GM21528 (cell line): ENCODE measurements at regions not wholly inside any gene's neighbourhood (a gene's known extent, or its start where the extent isn't known, plus 50 kb on each side); places are given as distances from the start of the nearest gene placed in this dataset.

Experiments used
- ATAC-seq: cut with Tn5 transposase; IDR thresholded peaks from one replicate; pipeline ENCODE4 v1.9.1; 2021; ENCODE audit warnings: mild to moderate bottlenecking, moderate library complexity; ENCODE audit not compliant: unreplicated experiment, low FRiP score

DNA sequence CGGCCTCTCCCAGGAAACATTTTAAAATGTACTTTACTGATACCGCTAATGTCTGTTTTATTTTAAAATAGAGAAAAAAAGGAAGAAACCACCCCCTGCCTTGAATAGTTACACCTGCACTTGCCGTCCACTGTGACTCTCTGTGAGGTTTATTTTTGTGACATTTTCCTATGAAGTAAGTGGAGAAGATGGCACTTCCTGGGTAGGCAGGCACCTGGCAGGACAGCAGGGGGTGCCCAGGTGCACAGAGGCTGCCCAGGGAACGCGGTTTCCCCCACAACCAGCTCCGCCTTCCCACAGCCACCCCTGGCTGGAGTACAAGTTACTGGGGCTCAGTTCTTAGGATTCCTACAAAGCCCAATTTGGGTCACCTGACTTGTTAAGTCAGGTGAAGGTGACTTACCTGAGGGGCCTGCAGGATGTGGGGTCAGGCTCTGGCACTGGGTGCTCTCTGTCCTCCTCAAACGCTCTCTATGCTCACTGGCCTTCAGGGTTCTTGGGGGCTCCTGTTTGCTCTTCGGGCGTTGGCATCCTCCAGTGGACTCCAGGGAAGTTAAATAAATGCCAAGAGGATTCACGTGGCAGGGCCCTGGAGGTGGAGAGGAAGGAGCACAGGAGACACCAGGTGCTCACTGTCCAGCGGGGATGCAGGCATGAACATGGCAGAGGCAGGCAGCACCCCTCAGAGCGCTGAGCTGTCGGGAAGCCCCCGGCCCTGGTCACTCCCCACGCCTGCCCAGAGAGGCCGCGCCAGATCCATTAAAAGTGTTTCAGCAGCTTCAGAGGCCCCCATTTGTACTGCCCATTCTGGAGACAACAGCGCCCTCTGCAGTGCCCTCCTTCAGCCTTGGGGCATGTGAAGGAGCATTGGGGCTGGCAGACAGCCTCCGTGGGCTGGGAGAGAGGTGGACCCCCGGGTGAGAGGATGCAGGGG, 1021.2 kb downstream of the TBC1D22A start:
- no peak for ATAC-seq

DNA sequence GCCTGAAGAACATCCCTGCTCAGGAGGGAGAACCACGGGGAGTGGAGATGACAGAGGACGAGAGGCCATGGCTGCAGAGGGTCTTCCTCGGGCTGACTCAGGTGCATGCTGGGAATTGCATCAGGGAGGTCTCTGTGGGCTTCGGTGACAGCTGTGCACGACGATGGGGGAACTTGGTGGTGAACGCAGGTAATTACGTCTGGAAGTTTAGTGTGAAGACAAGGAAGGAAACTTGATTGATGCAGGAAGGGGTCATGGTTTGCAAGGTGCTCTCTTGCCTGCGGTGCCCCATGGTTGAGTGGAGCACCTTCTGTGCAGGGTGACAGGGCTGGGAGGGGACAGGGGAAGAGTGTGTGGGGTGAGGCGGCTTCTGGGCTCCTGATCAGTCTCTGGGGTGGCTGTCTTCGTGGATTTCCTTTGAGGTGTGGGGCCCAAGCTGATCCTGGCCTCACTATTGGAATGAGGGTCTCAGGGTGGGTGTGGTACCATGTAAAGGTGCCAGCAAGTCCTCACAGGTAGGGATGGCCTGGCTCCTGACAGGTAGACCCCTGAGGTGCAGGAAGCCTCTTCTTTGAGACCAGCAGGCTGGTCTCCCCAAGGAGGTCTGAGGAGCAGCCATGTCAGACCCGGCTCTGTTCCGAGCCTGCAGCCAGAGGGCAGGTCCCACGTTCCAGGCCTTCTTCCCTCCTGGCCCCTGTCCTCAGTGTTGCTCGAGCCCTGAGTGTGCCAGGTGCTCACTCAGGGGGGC, 1020.1 kb downstream of the TBC1D22A start:
- no peak for ATAC-seq

GRCh38 chr22:47781427-47782111, 1019.1 kb downstream of the TBC1D22A start:
- ATAC-seq: no peak

GRCh38 chr22:47781024-47781423, 1018.6 kb downstream of the TBC1D22A start:
- no peak for ATAC-seq

DNA sequence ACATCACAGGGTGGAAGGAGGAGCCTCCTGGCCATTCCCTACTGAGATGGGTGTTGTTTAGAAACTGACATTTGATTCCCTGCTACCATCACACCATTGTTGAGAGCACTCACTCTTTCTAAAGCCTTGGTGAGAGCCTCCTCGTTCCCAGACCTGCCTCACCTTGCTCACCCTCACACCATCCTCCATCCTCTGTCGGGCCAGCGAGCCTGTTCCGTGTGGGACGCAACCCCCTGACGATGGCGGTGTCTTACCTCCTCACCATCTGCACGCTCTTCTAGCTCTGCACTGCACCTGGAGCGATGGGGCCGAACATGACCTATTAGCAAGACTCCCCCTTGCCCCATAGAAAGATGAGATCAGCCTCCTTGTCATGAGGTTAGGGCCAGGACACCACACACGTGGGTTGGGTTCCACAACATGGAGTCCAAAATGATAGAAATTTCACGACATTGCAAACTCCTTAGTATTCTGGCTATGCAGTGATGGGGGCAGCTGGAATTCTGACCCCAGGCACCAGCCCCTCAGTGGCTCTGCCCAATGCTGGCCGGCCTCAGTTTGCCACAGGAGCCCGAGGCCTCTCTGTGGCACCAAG, 1017.9 kb downstream of the TBC1D22A start:
- no peak for ATAC-seq

GRCh38 chr22:47779474-47779873, 1017.0 kb downstream of the TBC1D22A start:
- no peak for ATAC-seq

- no peak for ATAC-seq
Measured at GRCh38 chr22:47778160-47778658, 1015.8 kb downstream of the TBC1D22A start.

- no peak for ATAC-seq
Measured at GRCh38 chr22:47777426-47777825, 1015.0 kb downstream of the TBC1D22A start.

DNA sequence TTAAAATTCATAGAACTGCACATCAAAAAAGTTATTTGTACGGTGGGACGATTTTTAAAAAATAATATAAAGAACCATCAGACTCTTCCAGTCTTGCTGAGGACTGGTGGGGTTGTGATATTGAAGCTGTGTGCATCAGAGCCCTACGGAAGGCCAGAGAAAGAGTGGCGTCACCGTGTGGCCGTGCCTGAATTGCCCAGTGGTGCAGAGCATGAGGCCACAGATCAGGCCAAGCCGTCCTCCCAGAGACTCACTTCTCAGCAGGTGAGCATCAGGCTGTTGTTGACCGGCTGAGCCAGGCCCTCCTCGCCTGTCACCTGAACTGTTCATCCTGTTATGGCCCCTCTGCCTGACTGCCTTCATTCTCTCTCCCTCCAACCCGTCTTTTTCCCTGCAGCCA, 1013.9 kb downstream of the TBC1D22A start:
- no peak for ATAC-seq

GRCh38 chr22:47775686-47776085, 1013.2 kb downstream of the TBC1D22A start:
- no peak for ATAC-seq

- ATAC-seq: no peak
Measured at GRCh38 chr22:47775191-47775590, 1012.7 kb downstream of the TBC1D22A start.

- no peak for ATAC-seq
Measured at GRCh38 chr22:47773635-47774034, 1011.2 kb downstream of the TBC1D22A start.

GRCh38 chr22:47772864-47773263, 1010.4 kb downstream of the TBC1D22A start:
- ATAC-seq: no peak

GRCh38 chr22:47769652-47770051, 1007.2 kb downstream of the TBC1D22A start:
- no peak for ATAC-seq

GRCh38 chr22:47768027-47768426, 1005.6 kb downstream of the TBC1D22A start:
- ATAC-seq: no peak

DNA sequence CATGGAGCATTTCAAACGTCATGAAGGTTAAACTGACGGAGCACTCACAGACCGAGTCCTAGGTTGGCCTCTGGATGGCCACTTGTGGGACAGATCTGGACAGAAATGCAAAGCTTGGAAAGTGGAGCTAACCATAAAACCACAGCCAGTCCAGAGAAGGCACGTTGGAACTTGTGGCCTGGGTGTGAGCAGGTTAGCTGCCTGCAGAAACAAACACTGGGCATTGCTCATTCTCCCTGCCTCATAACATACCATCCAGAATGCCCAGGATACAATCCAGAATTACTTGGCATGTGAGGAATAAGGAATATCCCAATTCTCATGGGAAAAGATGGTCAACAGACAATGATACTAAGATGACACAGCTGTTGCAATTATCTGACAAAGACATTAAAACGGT, 1005.0 kb downstream of the TBC1D22A start:
- ATAC-seq: no peak

- no peak for ATAC-seq
Measured at GRCh38 chr22:47765757-47766156, 1003.3 kb downstream of the TBC1D22A start.

DNA sequence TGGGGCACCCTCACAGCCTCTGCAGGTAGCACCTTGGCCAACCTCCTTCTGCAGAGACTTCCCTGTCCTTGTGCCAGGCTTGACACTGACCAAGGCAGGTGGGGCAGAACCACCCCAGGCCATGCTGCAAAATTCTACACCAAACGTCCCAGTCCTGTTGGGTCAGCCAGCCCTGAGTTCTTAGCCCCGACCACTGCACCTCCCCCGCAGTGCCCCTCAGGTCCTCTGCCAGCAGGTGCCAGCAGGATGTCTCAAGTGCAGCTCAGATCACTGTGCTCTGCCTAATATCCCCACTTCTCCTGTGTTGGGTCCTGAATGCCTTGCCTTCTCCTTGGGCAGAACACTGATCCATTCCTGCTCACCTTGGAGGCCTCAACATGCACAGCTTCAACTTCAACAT, 999.7 kb downstream of the TBC1D22A start:
- ATAC-seq: no peak

DNA sequence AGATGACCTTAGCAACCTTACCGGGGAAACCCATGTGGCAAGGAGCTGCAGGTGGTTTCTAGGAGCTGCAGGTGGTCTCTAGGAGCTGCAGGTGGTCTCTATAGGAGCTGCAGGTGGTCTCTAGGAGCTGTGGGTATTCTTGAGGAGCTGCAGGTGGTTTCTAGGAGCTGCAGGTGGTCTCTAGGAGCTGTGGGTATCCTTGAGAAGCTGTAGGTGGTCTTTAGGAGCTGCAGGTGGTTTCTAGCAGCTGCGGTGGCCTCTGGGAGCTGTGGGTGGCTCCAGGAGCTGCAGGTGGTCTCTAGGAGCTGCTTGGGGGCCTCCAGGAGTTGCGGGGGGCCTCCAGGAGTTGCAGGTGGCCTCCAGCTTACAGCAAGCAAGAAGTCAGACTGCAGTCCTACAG, 997.5 kb downstream of the TBC1D22A start:
- ATAC-seq: no peak

- ATAC-seq: no peak
Measured at GRCh38 chr22:47757741-47758140, 995.3 kb downstream of the TBC1D22A start.
